ES-I3 (cell line): ENCODE measurements at regions not wholly inside any gene's neighbourhood (a gene's known extent, or its start where the extent isn't known, plus 50 kb on each side); places are given as distances from the start of the nearest gene placed in this dataset.

Source experiments
- H3K36me3 ChIP-seq: 2 replicates; pipeline ENCODE4 v1.6.1; 2013; ENCODE audit warnings: mild to moderate bottlenecking, low read length, control low read depth, moderate library complexity; ENCODE audit not compliant: insufficient read depth
- H3K4me1 ChIP-seq: 2 replicates; pipeline ENCODE4 v1.6.1; 2013; ENCODE audit warnings: mild to moderate bottlenecking, control low read depth, low read length; ENCODE audit not compliant: insufficient read depth
- H3K9ac ChIP-seq: 2 replicates; pipeline ENCODE4 v1.6.1; 2013; ENCODE audit warnings: low read depth, mild to moderate bottlenecking, low read length, moderate library complexity
- H3K9me3 ChIP-seq: 2 replicates; pipeline ENCODE4 v1.6.1; 2013; ENCODE audit warnings: mild to moderate bottlenecking, low read length, moderate library complexity; ENCODE audit not compliant: control insufficient read depth, insufficient read depth

DNA sequence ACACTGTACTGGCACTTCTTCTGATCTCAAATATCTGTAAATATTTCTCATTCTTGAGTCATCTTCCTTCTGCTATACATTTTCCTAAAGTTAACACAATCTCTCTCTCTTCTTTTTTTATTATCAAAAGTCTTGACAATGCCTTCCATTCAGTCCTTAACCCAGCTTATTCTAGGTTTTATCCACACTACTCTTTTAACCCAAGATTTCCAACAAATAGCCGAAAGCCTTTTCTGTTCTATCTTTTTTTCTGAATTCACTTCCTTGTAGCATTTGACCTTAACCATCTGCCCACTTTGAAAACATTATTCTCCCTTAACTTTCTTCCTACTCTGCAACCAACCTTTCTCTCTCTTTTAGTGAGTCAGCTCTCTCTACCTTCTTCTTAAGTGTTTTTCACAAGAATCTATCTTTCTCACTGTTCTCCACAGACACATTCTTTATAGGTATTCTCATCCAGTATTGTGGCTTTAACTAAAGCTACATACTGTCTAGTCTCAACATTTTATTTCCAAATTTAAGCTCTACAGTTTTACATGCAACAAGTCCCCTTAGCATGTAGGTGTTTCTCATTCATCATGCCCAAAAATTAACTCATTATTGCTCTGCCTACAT, 915.6 kb downstream of the KCNMA1 start:
- H3K9ac ChIP-seq = no peak overlapping the region
- no peaks in the 10 kb centered on the region for H3K36me3 ChIP-seq
- H3K9me3 ChIP-seq = no peaks in the 10 kb centered on the region
- H3K4me1 ChIP-seq = 0 out of 2 replicates have a peak, but pooled peaks cover 7% of the 10 kb centered on the region

DNA sequence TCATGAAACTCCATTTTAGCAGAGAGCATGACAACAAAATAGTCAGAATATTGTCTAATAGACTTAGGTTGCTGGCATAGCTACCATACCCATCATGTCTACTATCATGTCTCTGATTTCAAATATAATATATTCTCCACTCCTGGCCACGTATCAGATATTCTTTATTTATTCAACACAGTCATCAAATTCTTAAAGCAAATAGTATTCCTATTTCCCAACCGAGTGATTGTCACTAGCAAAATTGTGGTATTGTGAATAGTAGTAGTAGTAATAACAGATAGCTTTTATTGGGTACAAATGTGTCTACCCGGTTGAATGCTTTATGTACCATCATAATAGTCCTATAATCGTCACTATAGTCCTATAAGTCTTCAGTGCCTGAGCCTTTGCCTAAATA, 918.6 kb downstream of the KCNMA1 start:
- Histone ChIP-seq H3K36me3 (no peaks in the 10 kb centered on the region), H3K4me1 (0 out of 2 replicates have a peak, but pooled peaks cover 7% of the 10 kb centered on the region), H3K9ac (no peak overlapping the region), H3K9me3 (no peaks in the 10 kb centered on the region)

DNA sequence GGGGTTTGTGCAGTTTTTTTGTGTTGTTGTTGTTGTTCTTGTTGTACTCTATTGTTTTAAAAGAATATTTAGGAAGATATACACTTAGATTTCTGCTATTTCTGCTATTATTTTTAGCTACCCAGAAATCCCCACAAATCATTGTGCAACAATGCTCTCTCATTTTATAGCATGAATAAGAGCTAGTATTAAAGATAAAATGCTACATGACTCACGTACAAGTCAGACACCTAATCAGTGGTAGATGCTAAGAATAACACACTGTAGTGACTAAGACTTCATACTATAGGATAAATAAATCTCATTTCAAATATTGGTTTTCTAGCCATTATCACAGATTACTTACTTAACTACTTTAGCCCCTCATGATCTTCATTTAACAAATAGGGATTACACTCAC, 920.5 kb downstream of the KCNMA1 start:
- H3K4me1 ChIP-seq = no peaks in the 10 kb centered on the region
- no peaks in the 10 kb centered on the region for H3K9me3 ChIP-seq

DNA sequence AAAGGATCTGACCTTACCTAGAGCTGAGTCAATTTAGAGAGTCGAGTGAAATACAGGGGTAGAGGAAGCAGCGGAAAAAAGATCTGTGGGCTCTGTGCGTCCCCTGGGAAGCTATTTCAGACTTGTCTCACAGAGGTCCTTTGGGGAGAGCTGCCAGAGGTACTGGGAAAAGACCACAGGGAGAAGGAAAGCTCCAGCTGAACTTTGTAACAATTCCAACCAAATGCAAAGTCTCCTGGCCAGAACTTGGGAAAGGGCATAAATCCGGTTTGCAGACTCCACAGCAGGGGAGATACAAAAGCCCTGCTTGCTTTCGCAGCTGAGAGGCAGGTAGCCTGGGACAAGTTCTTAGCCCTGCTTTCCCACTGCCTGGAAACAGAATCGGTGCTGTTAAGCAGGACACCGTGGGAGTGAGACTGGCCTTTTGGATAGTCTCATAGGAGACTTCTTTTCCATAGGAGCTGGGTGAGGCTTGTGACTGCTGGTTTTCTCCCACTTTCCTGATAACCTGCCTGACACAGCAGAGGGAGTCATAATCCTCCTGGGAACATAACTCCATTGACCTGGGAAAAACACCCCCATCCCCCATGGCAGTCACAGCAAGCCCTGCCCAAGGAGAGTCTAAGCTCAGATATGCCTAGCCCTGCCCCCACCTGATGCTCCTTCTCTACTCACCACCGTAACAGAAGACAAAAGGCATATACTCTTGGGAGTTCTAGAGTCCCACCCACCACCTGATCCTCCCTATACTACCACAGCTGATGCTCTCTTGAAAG, 926.2 kb downstream of the KCNMA1 start:
- Histone ChIP-seq H3K9me3 (no peaks in the 10 kb centered on the region), H3K4me1 (0 out of 2 replicates have a peak, but pooled peaks cover 5% of the 10 kb centered on the region), H3K9ac (no peak overlapping the region), H3K36me3 (no peaks in the 10 kb centered on the region)

More for the DNA sequence above, 920.5 kb downstream of the KCNMA1 start:
- H3K9ac ChIP-seq = no peak overlapping the region
- H3K36me3 ChIP-seq = no peaks in the 10 kb centered on the region

DNA sequence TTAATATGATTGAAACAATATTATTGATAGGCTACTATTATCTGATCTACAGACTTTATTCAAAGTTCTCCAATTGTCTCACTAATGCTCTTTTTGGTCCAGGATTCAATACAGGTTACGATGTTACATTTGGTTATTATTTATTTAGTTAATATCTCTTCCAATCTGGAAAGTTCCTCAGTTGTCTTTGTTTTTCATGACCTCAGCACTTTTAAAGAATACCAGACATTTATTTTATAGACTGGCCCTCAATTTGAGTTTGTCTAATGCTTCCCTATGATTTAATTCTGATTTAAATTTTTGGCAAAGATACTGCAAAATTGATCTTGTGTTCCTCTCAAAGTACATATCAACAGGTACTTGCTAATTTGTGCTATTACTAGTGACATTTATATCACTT, 937.4 kb downstream of the KCNMA1 start:
- Histone ChIP-seq H3K36me3 (no peaks in the 10 kb centered on the region), H3K4me1 (no peaks in the 10 kb centered on the region), H3K9ac (no peak overlapping the region), H3K9me3 (no peaks in the 10 kb centered on the region)

DNA sequence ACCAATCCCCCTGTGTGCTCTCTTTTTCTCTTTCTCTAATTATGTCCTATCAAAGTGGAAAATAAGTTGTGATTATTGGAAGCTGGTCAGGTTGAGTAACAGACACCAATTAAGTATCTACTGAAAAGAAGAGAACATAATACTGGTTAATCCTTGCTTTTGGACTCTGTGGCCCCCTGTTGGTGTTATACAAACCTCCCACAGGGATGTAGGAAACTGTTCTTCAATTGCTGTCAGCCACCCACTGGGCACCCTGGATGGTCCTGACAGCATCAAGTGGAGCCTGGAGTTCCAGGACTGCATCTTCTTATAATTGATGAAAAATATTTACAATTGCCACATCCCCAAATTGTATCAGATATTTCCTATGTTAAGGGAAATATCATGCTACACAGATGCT, 939.7 kb downstream of the KCNMA1 start:
- Histone ChIP-seq H3K9ac (no peak overlapping the region), H3K4me1 (no peaks in the 10 kb centered on the region), H3K9me3 (no peaks in the 10 kb centered on the region), H3K36me3 (no peaks in the 10 kb centered on the region)

DNA sequence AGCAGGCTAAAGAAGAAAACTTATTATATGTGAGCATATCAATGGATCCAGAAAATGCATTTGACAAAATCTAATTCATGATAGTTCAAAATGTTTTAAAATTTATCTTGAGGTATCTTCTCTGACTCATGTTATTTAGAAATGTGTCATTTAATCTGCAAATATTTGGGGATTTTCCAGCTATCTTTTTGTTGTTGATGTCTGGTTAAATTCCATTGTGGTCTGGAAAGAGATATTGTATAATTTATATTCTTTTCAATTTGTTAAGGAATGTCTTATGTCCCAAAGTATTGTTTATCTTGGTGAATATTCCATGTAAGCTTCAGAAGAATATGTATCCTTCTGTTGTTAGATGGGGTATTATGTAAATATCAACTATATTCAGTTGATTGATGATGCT, 942.5 kb downstream of the KCNMA1 start:
- Histone ChIP-seq H3K36me3 (no peaks in the 10 kb centered on the region), H3K4me1 (no peaks in the 10 kb centered on the region), H3K9me3 (no peaks in the 10 kb centered on the region), H3K9ac (no peak overlapping the region)

DNA sequence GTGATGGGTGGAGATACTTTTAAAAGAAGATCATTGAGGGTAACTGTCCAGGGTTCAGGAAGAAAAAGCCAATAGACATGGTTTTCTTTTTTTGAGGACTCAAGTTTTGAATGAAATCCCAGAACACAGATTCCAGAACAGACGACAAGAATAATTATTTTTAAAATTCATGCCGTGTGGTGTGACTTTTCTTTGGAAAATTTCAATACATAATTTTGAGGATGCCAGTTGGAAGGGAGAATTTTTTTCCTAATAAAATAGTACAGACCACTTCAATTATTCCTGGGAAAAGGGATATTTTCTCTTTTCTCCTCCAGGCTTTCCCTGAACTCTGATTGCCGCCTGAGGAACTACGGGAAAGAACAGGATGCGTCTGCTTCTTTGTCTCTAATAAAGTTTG, 951.4 kb downstream of the KCNMA1 start:
- Histone ChIP-seq H3K36me3 (no peaks in the 10 kb centered on the region), H3K9ac (no peak overlapping the region), H3K4me1 (no peaks in the 10 kb centered on the region), H3K9me3 (no peaks in the 10 kb centered on the region)

DNA sequence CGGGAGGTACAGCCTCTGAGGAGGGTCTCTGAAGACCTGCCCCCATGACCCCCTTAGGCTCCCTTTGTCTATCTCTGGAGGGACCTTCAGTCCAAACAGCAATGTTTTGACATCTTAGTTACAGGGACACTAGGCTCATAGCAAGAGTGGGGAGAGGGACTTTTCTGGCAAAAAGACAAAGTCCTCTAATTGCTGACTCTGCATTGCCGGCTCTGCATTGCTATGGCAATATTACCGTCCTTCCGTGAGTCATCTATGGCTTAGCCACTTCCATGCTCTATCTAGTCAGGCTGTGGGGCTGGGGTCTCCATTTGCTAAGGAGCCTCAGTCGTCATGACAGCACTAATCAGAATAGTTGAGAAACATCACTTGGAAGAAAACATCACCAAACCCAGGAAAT, 952.6 kb downstream of the KCNMA1 start:
- no peak overlapping the region for H3K9ac ChIP-seq
- H3K9me3 ChIP-seq = no peaks in the 10 kb centered on the region
- H3K4me1 ChIP-seq = no peaks in the 10 kb centered on the region
- H3K36me3 ChIP-seq = no peaks in the 10 kb centered on the region

DNA sequence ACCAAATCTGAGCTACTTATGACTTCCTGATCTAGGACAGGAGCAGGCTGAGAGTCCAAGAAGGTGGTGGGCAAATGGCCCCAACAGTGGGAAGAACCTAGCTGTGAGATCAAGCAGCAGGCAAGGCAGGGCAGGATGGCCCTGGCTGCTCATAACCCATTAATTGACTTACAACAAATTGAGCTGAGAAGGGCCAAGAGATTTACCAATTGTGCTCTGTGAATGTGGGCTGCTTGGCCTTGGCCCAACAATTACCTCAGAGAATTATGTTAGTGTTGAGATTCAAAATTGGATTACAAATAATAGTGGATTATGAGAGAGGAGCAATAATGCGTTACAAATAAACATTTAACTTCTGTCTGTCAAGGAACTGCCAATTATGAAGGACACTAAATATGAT, 956.5 kb downstream of the KCNMA1 start:
- H3K9me3 ChIP-seq = no peaks in the 10 kb centered on the region
- H3K9ac ChIP-seq = no peak overlapping the region
- H3K4me1 ChIP-seq = no peaks in the 10 kb centered on the region
- H3K36me3 ChIP-seq = no peaks in the 10 kb centered on the region

DNA sequence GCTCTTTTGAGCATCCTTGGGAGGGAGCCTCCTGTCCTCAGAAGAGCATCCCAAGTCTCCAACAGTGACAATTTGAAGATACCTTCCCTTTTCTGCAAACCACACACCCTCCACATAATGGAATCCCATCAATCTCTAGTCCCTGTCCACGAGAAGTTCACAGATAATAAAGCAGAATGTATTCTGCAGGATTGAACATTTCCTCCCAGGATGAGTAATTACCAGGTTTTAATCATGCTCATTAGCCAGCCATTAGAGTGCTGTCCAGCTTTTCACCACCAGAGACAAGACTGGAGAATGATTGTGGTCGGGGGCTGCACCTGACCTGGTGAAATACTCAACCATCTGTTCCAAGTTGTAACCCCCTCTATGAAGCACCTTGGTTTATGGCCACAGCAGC, 958.6 kb downstream of the KCNMA1 start:
- no peaks in the 10 kb centered on the region for H3K4me1 ChIP-seq
- no peak overlapping the region for H3K9ac ChIP-seq
- H3K36me3 ChIP-seq = no peaks in the 10 kb centered on the region
- H3K9me3 ChIP-seq = no peaks in the 10 kb centered on the region

DNA sequence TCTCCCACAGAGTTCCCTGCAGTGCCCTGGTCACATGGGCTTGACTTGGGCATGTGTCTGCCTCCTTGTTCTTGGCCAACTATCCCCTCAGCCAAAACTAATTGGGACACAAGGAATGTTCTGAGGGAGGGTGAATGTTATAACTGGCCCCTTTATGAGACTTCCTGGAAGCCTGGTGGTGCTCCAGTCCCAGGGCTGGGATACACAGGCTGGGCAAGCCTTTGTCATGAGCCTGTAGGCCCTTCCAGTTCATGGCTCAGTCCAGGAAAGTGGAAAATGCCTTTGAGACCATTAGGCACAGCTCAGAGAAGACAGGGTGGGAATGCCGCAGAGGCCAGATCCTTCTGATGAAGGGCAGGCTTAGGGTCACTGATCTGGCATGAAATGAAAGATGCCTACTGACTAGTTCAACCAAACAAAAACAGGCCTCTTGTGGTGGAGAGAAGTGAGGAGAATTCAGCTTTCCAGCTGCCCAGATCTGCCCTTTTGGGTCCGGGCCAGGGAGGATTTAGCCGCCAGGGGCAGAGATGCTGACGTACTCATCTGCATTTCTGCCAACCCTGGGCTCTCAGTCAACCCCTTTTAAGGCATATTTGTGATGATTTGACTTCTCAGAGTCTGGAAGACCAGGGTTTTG, 961.5 kb downstream of the KCNMA1 start:
- no peak overlapping the region for H3K9ac ChIP-seq
- no peaks in the 10 kb centered on the region for H3K36me3 ChIP-seq
- H3K9me3 ChIP-seq = no peaks in the 10 kb centered on the region
- H3K4me1 ChIP-seq = no peaks in the 10 kb centered on the region

DNA sequence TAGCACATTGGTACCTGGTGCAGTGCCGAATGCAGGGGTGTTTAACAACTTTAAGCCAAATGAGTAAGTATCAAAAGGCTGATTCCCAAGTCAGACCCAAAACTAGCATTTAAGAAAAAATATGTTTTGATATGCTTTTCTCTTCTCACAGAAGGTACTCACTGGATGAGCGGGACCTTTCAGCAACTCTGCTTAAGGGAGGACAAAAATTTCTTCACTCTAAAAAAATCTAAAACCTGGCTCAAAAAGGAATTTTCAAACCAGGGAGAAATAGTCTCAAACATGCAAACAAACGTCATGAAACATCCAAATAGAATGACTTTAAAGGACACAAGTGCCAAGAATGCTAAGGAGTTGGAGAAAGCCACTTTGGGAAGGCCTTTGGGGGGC, 962.1 kb downstream of the KCNMA1 start:
- Histone ChIP-seq H3K36me3 (no peaks in the 10 kb centered on the region), H3K9ac (no peak overlapping the region), H3K4me1 (no peaks in the 10 kb centered on the region), H3K9me3 (no peaks in the 10 kb centered on the region)

DNA sequence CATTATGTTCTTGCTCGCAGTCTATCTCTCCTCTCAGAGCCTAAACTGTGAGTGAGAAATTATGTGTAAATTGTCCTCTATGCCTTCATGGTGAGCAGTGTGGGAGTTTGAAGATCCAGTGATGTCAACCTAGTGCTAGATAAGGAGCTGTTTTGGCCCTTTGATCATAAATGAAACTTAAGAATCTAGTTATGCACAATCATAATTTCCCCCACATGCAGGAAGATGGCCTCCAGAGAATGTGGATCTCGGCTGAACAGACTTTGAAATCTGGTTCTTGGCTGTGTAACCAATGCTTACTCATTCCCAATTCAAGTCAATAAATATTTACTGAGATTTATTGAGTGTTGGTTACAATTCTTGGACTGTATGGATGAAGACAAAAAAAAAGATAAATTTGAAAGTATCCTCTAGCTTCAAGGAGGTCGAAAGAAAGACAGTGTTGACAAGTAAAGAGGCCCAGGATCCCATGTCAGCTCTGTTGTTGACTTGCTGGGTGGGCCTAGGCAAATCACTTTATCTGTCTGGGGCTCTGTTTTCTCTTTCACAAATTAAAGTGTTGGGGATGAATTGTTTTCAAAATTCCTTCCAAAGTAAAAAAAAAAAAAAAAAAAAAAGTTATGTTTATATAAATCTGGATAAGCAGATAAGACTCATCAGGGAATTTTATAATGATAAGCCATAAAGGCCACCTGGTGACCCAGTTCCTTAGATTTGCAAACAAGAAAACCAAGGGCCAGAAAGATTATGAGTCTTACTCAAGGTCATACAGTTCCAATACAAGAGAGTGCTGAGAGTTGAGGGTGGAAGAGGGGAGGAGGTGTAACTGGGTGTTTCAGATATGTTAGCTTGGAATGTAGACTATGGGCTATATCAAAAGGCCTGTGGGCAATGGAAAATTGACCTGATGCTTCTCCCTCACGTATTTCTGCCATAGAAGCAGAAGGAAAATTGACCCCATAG, 969.9 kb downstream of the KCNMA1 start:
- H3K36me3 ChIP-seq = no peaks in the 10 kb centered on the region
- no peak overlapping the region for H3K9ac ChIP-seq
- no peaks in the 10 kb centered on the region for H3K9me3 ChIP-seq
- H3K4me1 ChIP-seq = no peaks in the 10 kb centered on the region
